ENCODE measurements at regions not wholly inside any gene's neighbourhood (a gene's known extent, or its start where the extent isn't known, plus 50 kb on each side); places are given as distances from the start of the nearest gene placed in this dataset.
A peak's percentile ranks its signal among the peaks of the same experiment; 100 is the strongest.
"Not testable (repeated sequence)": the region's sequence is repeated elsewhere in the genome, so short reads cannot be mapped to it uniquely, and the experiment has no call there.

DNA sequence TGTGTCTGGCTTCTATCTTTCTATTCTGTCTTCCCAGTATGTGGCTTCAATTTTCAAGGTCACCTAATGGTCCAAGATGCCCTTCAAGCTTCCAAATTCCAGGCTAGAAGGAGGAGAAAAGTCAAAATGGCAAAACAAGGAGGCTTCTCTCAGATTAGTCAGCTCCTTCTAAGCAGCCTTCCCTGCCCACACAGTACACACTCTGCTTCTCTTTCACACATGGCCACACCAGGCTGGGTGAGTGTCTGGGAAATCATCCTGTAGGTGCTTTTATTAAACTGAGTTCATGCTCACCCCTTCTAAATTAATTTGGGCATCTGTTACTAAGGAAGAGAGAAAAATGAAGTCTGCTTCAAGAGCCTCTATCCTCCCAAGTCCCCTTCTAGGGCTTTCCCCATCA lies 277.2 kb upstream of the MGAT5 start:
- DNase-seq (ENCODE audit: low read depth) = no peak

- DNase-seq (ENCODE audit: low read depth) = no peak
These were observed 276.5 kb upstream of the MGAT5 start for GRCh38 chr2:133977405-133977804.

GRCh38 chr2:133982256-133982655 lies 271.6 kb upstream of the MGAT5 start:
- no peak for DNase-seq (ENCODE audit: low read depth)

DNA sequence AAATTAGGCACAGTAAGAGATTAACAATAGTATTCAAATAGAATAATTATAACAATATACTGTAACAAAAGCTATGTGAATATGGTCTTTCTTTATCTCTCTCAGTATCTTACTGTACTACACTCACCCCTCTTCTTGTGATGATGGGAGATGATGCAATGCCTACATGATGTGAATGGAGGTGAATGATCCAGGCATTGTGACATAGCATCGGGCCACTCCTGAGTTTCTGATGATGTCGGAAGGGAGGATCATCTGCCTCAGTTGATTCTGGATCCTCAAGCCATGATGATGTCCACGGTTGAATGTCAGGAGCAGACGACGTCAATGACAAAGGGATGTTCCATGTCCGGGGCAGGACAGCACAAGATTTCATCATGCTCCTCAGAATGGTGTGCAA lies 268.3 kb upstream of the MGAT5 start:
- DNase-seq (ENCODE audit: low read depth) = no peak

- DNase-seq (ENCODE audit: low read depth) = peak; percentile 25
These were observed 267.6 kb upstream of the MGAT5 start for GRCh38 chr2:133986081-133986837.

GRCh38 chr2:133986881-133987795 lies 266.7 kb upstream of the MGAT5 start:
- no peak for DNase-seq (ENCODE audit: low read depth)

- DNase-seq (ENCODE audit: low read depth) = no peak
These were observed 265.5 kb upstream of the MGAT5 start for GRCh38 chr2:133988316-133988891.

DNA sequence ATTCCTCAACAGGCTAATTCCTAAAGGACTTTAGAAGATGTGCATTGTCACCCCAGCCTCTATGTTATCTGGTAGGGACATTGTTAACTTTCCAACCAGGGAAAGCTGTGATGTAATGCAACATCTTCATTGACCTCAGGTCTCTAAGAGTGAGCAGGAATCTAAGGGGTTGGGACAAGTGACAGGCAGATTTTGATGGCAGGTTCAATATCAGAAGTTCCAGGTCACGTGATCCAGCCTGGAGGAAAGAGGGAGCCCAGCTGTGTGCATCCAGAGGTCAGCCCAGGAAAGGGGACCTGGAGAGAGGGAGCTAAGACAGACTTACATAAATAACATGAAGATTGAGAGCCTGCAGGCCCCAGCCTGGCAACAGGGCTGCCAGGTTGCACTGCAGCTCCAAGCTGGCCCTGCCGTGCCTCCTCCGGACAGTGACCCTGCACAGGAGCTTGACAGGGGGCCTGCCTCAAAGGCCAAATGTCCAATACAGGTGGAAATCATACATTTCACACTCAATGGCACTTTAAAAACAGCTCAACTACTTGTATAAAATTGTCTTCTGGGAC lies 262.2 kb upstream of the MGAT5 start:
- no peak for DNase-seq (ENCODE audit: low read depth)

DNA sequence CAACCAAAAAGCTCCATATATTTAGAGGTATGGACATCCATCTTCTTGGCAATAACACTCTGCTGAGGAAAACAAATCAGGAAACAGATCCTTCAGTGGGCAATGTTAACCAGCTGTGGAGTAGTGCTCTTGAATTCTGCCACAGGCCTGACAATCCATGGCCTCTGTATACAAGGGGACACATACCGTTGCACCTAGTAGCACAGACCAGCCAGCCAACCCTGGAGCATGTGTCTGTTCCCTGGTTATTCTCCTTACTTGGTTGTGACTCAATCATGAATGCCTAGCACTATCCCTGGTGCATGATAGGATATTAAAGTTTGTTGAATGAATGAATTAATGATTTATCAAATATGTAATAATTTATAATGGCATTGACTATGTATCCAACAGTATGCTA lies 261.4 kb upstream of the MGAT5 start:
- no peak for DNase-seq (ENCODE audit: low read depth)

DNA sequence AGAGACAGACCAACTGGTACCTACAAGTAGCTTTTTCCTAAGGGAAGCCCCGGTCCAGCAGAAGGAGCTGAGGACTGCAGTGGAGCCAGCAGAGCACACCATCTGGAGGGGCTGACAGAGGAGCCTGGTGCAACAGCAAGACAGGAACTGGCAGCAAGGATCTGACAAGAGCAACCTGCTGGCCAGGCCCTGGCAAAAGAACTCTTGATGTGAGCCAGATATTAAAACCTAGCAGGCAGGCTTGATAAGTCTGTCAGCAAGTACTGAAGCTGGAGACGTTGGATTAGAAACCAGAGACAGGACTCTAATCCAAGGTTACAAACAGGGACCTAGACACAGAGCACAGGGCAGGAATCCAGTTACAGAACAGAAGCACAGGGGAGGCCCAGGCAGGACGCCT lies 260.7 kb upstream of the MGAT5 start:
- DNase-seq (ENCODE audit: low read depth) = no peak

DNA sequence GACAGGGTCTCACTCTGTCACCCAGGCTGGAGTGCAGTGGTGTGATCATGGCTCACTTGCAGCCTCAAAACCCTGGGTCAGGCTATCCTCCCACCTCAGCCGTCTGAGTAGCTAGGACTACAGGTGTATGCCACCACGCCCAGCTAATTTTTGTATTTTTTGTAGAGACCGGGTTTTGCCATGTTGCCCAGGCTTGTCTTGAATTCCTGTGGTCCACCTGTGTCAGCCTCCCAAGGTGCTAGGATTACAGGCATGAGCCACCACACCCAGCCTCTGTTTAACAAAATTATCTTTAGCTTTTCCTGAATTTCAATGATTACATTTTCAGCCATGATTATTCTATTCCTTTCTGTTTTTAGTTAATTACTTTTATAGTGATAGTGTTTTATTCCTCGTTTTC lies 255.1 kb upstream of the MGAT5 start:
- DNase-seq (ENCODE audit: low read depth) = not testable (repeated sequence)

DNA sequence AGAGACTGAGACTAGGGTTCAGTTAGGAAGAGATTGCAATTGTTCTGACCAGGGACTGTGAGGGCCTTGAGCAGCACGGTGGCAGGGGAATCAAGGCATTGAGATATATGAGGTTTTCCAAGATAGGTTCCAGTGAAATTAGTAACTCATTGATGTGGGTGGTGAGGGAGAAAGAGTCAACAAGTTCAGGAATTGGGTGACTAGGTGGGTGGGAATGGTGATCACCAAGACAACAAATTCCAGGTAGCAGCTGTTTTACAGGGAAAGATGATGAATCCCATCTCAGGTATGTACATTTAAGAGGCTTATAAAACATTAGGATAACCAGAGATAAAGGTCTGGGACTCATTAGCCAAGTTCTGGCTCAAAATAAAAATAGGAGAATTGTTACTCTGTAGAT lies 251.5 kb upstream of the MGAT5 start:
- no peak for DNase-seq (ENCODE audit: low read depth)

DNA sequence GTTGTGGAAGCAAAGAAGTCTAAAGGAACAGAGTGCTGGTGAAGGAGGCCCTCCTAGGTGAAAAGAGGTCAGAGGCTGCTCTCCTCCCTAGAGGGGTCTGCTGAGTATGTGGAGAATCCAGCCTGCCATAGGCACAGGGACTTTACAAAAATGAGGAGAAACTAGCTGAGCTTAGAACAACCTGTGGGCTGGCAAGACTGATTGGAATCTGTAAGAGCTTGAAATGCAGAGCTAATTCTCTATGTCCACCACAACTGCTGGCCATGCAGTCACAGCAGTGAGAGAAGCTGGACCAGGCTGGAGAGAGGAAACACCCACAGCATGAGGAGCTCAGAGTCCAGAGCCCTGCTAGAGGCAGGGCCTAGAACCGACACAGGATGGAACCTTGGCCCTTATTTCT lies 251.0 kb upstream of the MGAT5 start:
- no peak for DNase-seq (ENCODE audit: low read depth)

- DNase-seq (ENCODE audit: low read depth) = no peak
These were observed 249.4 kb upstream of the MGAT5 start for GRCh38 chr2:134004467-134004866.

- no peak for DNase-seq (ENCODE audit: low read depth)
These were observed 245.0 kb upstream of the MGAT5 start for GRCh38 chr2:134008837-134009236.

GRCh38 chr2:134009440-134009839 lies 244.4 kb upstream of the MGAT5 start:
- no peak for DNase-seq (ENCODE audit: low read depth)

DNA sequence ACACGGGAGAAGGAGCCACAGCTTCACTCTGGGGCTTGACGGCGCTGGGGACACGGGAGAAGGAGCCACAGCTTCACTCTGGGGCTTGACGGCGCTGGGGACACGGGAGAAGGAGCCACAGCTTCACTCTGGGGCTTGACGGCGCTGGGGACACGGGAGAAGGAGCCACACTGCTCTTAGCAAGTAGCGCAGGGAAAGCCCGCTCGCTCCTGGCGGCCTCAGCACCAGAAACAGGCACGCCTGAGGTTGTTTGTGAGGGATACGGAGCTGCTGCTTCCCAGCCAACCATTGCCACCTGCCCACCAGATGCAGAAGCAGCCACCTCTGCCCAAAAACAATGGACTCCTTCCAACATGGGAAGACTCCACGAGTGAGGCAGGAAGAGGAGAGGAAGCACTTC lies 244.0 kb upstream of the MGAT5 start:
- DNase-seq (ENCODE audit: low read depth) = not testable (repeated sequence)

DNA sequence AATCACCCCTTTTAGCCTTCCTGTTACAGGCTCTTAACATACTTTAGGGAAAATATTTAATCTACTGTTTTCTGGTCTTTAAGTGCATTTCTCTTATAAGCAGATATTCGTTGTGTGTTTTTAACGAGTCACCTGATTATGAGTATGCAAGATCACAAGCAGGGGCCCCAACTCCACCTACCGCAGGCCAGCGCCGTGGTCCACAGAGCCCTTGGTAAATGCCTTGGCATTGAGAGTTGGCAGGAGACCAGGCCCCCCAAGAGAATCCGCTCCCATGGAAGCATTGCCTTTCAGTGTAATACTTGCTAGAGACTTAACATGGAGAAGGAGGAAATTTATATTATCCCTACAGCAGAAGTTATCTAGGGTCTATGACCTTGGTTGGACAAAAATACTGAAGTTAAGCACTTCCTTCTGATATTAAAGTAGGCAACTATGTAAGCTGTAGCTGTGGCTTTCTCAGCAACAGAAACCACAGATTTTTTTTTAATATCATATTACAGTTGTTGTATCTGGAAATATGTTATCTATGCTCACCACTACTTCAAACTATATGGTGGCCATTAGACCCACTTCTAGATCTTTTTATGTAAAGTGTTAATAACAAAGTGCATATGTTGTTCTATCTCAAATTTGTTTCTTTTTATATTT lies 241.8 kb upstream of the MGAT5 start:
- no peak for DNase-seq (ENCODE audit: low read depth)

DNA sequence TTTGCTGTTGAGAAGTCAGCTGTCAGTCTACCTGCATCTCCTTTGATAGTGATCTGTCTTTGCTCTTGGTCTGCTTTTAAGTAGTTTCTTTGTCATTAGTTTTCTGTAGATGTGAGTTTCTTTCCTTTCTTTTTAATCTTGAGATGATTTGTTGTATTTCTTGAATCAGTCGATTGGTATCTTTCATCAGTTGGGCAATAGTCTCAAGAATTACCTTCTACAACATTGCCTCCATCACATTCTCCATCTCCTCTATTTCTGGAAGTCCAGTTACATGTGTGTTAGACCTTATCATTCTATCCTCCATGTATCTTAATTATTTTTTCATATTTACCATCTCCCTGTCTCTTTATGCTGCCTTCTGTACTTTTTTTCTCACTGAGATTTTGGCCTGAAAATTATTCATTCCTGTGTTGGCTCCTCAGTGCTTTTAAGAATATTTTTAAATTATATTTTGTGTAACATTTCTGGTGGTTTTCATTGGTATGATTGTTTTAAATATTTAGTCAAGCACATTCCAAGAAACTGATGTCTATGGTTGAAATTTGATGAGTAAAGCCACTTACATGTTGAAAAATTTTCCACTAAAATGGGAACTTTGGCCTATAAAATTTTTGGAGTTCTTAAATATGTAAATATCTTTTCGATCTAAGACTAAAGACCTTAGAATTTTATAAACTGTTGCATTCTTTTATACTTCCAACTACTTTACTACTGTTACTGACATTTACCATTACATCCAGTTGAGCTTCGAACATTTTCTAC lies 239.5 kb upstream of the MGAT5 start:
- DNase-seq (ENCODE audit: low read depth) = peak; percentile 31

GRCh38 chr2:134019871-134020270 lies 234.0 kb upstream of the MGAT5 start:
- no peak for DNase-seq (ENCODE audit: low read depth)

DNA sequence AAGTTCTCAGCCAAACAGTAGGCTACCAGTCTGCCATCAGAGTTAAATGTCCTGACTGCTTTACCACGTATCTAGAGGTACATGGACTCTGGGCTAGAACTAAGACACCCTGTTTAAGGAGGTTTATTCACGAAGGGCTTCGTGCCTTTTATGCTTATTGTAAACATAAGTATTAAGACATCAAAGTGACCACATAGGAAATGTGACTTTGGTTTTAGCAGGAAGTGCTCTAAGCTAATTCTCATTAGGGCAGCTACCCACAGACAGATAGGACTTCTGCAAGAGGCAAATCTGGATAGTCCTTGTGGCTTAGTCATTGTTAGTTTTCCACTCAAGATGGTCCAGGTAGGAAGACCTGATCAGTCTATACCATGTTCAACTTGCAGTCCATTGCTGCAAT lies 233.3 kb upstream of the MGAT5 start:
- DNase-seq (ENCODE audit: low read depth) = no peak

All from stromal cell of bone marrow (primary cell).